HG02884 (cell line): ENCODE measurements at regions not wholly inside any gene's neighbourhood (a gene's known extent, or its start where the extent isn't known, plus 50 kb on each side); places are given as distances from the start of the nearest gene placed in this dataset.

Experiments used
- ATAC-seq: cut with Tn5 transposase; IDR thresholded peaks from one replicate; pipeline ENCODE4 v1.9.1; 2021; ENCODE audit warnings: mild to moderate bottlenecking, moderate library complexity; ENCODE audit not compliant: unreplicated experiment

GRCh38 chr4:84441758-84442377, 57.2 kb downstream of the NKX6-1 start:
- no peak for ATAC-seq

- no peak for ATAC-seq
These were observed 59.1 kb downstream of the NKX6-1 start for GRCh38 chr4:84439996-84440395.

GRCh38 chr4:84436812-84437211, 62.3 kb downstream of the NKX6-1 start:
- ATAC-seq = no peak

- no peak for ATAC-seq
These were observed 64.7 kb downstream of the NKX6-1 start for GRCh38 chr4:84434344-84434743.

GRCh38 chr4:84433633-84434222, 65.4 kb downstream of the NKX6-1 start:
- ATAC-seq = no peak

GRCh38 chr4:84432713-84433112, 66.4 kb downstream of the NKX6-1 start:
- no peak for ATAC-seq

GRCh38 chr4:84420608-84421007, 78.5 kb downstream of the NKX6-1 start:
- ATAC-seq = no peak

GRCh38 chr4:84419201-84419600, 79.9 kb downstream of the NKX6-1 start:
- no peak for ATAC-seq

- ATAC-seq = no peak
These were observed 80.9 kb downstream of the NKX6-1 start for GRCh38 chr4:84417997-84418709.

- no peak for ATAC-seq
These were observed 85.1 kb downstream of the NKX6-1 start for GRCh38 chr4:84413976-84414375.

- ATAC-seq = no peak
These were observed 85.6 kb downstream of the NKX6-1 start for GRCh38 chr4:84413480-84413879.

- no peak for ATAC-seq
These were observed 87.0 kb downstream of the NKX6-1 start for GRCh38 chr4:84412062-84412461.

- no peak for ATAC-seq
These were observed 91.3 kb downstream of the NKX6-1 start for GRCh38 chr4:84407554-84408407.

- no peak for ATAC-seq
These were observed 95.4 kb downstream of the NKX6-1 start for GRCh38 chr4:84403656-84404055.

- no peak for ATAC-seq
These were observed 97.3 kb downstream of the NKX6-1 start for GRCh38 chr4:84401701-84402306.

GRCh38 chr4:84394386-84394785, 104.7 kb downstream of the NKX6-1 start:
- no peak for ATAC-seq

GRCh38 chr4:84392951-84393590, 106.0 kb downstream of the NKX6-1 start:
- no peak for ATAC-seq

- ATAC-seq = no peak
These were observed 109.7 kb downstream of the NKX6-1 start for GRCh38 chr4:84389406-84389805.

GRCh38 chr4:84385203-84385602, 113.9 kb downstream of the NKX6-1 start:
- ATAC-seq = no peak

GRCh38 chr4:84384801-84385200, 114.3 kb downstream of the NKX6-1 start:
- no peak for ATAC-seq
